GM19240 (cell line): ENCODE measurements at regions not wholly inside any gene's neighbourhood (a gene's known extent, or its start where the extent isn't known, plus 50 kb on each side); places are given as distances from the start of the nearest gene placed in this dataset.
"Not testable (repeated sequence)": the region's sequence is repeated elsewhere in the genome, so short reads cannot be mapped to it uniquely, and the experiment has no call there.

ENCODE experiments used
- DNase-seq: peaks from one replicate; pipeline ENCODE4 v3.0.0; 2011; ENCODE audit warnings: low spot score; ENCODE audit not compliant: insufficient read length

GRCh38 chr13:88685459-88685858, 1014.3 kb downstream of the SLITRK5 start:
- no peak for DNase-seq

GRCh38 chr13:88701551-88701950, 1030.4 kb downstream of the SLITRK5 start:
- DNase-seq: no peak

GRCh38 chr13:88704600-88705275, 1033.6 kb downstream of the SLITRK5 start:
- DNase-seq: no peak

- DNase-seq: no peak
Observed at GRCh38 chr13:88707646-88708045, 1036.5 kb downstream of the SLITRK5 start.

- DNase-seq: no peak
Observed at GRCh38 chr13:88717946-88718345, 1046.8 kb downstream of the SLITRK5 start.

- DNase-seq: no peak
Observed at GRCh38 chr13:88718781-88719180, 1047.6 kb downstream of the SLITRK5 start.

- DNase-seq: no peak
Observed at GRCh38 chr13:88726075-88726474, 1054.9 kb downstream of the SLITRK5 start.

- DNase-seq: not testable (repeated sequence)
Observed at GRCh38 chr13:88727236-88727635, 1056.1 kb downstream of the SLITRK5 start.

- DNase-seq: no peak
Observed at GRCh38 chr13:88729605-88730004, 1058.4 kb downstream of the SLITRK5 start.

- no peak for DNase-seq
Observed at GRCh38 chr13:88736026-88736425, 1064.9 kb downstream of the SLITRK5 start.

GRCh38 chr13:88739195-88739594, 1068.0 kb downstream of the SLITRK5 start:
- no peak for DNase-seq

GRCh38 chr13:88744289-88744688, 1073.1 kb downstream of the SLITRK5 start:
- DNase-seq: no peak

GRCh38 chr13:88745011-88745410, 1073.8 kb downstream of the SLITRK5 start:
- no peak for DNase-seq

GRCh38 chr13:88752041-88752440, 1080.9 kb downstream of the SLITRK5 start:
- no peak for DNase-seq

GRCh38 chr13:88754141-88754540, 1083.0 kb downstream of the SLITRK5 start:
- no peak for DNase-seq

- no peak for DNase-seq
Observed at GRCh38 chr13:88761145-88761544, 1090.0 kb downstream of the SLITRK5 start.

- DNase-seq: no peak
Observed at GRCh38 chr13:88764103-88764502, 1092.9 kb downstream of the SLITRK5 start.

GRCh38 chr13:88800505-88800904, 1129.3 kb downstream of the SLITRK5 start:
- DNase-seq: no peak

GRCh38 chr13:88801361-88801760, 1130.2 kb downstream of the SLITRK5 start:
- no peak for DNase-seq

GRCh38 chr13:88802886-88803285, 1131.7 kb downstream of the SLITRK5 start:
- no peak for DNase-seq

GRCh38 chr13:88806438-88806837, 1135.3 kb downstream of the SLITRK5 start:
- no peak for DNase-seq

- no peak for DNase-seq
Observed at GRCh38 chr13:88817560-88817959, 1146.4 kb downstream of the SLITRK5 start.

- DNase-seq: no peak
Observed at GRCh38 chr13:88823114-88823513, 1151.9 kb downstream of the SLITRK5 start.

GRCh38 chr13:88824218-88824617, 1153.0 kb downstream of the SLITRK5 start:
- no peak for DNase-seq
